OCI-LY3 (cell line): ENCODE measurements at regions not wholly inside any gene's neighbourhood (a gene's known extent, or its start where the extent isn't known, plus 50 kb on each side); places are given as distances from the start of the nearest gene placed in this dataset.

Experiments
- H2AFZ ChIP-seq: fragments of 200-600, 300-600 bp; shearing (Covaris generic); 2 replicates; pipeline ENCODE4 v1.6.0; 2014; ENCODE audit warnings: antibody characterized with exemption, low read depth, low read length
- H3K27ac ChIP-seq: fragments of 200-600, 300-600 bp; sonication (generic); 2 replicates; pipeline ENCODE4 v1.5.1; 2014; ENCODE audit warnings: mild to moderate bottlenecking, low read length, moderate library complexity, mixed read lengths
- H3K27me3 ChIP-seq: fragments of 200-600, 300-600 bp; sonication (generic); 2 replicates; pipeline ENCODE4 v1.6.1; 2014; ENCODE audit warnings: low read depth, low read length, mixed read lengths
- H3K36me3 ChIP-seq: fragments of 200-600, 300-600 bp; sonication (generic); replicated peaks from 2 replicates; pipeline ENCODE3; 2014; ENCODE audit warnings: low read depth, low read length, mixed read lengths
- H3K4me1 ChIP-seq: fragments of 300-600, 200-600 bp; sonication (generic); 2 replicates; pipeline ENCODE4 v1.6.1; 2014; ENCODE audit warnings: low read length, mixed read lengths
- H3K4me2 ChIP-seq: fragments of 200-600, 300-600 bp; sonication (generic); 2 replicates; pipeline ENCODE4 v1.6.1; 2014; ENCODE audit warnings: low read length, mixed read lengths
- H3K4me3 ChIP-seq: fragments of 300-600, 200-600 bp; sonication (generic); 2 replicates; pipeline ENCODE4 v1.5.1; 2014; ENCODE audit warnings: antibody characterized with exemption, mild to moderate bottlenecking, low read length, moderate library complexity
- H3K79me2 ChIP-seq: fragments of 300-600, 200-600 bp; shearing (Covaris generic); 2 replicates; pipeline ENCODE4 v1.6.1; 2014; ENCODE audit warnings: mild to moderate bottlenecking, low read length, mixed read lengths
- H3K9ac ChIP-seq: fragments of 300-600, 200-600 bp; shearing (Covaris generic); 2 replicates; pipeline ENCODE4 v1.6.0; 2014; ENCODE audit warnings: mild to moderate bottlenecking, low read length, moderate library complexity
- H3K9me3 ChIP-seq: fragments of 200-600, 300-600 bp; shearing (Covaris generic); 2 replicates; pipeline ENCODE4 v1.6.1; 2014; ENCODE audit warnings: low read length, mixed read lengths; ENCODE audit not compliant: insufficient read depth
- H4K20me1 ChIP-seq: fragments of 200-600, 300-600 bp; sonication (generic); 2 replicates; pipeline ENCODE4 v1.6.1; 2016; ENCODE audit warnings: low read length, mixed read lengths; ENCODE audit not compliant: insufficient read depth
- CTCF ChIP-seq: fragments of 200-600, 300-600 bp; sonication (generic); IDR thresholded peaks from 2 replicates; pipeline ENCODE4 v1.5.1; 2014; ENCODE audit warnings: antibody characterized with exemption, low read length, low read depth
- EZH2phosphoT487 ChIP-seq: fragments of 200-600 bp; shearing (Covaris generic); IDR thresholded peaks from 2 replicates; pipeline ENCODE4 v1.6.1; 2018; ENCODE audit warnings: antibody characterized with exemption, mixed run types, low read depth

GRCh38 chr5:25618821-25619220, 974.0 kb upstream of the CDH10 start:
- TF ChIP-seq CTCF (no peak), EZH2phosphoT487 (no peak)
- no peaks in the 10 kb centered on the region for H3K27me3 ChIP-seq
- no peak overlapping the region for H3K4me3 ChIP-seq
- no peaks in the 10 kb centered on the region for H3K36me3 ChIP-seq
- H3K9ac ChIP-seq = no peak overlapping the region
- H3K4me1 ChIP-seq = no peaks in the 10 kb centered on the region
- no peak overlapping the region for H3K4me2 ChIP-seq
- no peaks in the 10 kb centered on the region for H3K9me3 ChIP-seq
- no peaks in the 10 kb centered on the region for H4K20me1 ChIP-seq
- H2AFZ ChIP-seq = no peak overlapping the region
- H3K27ac ChIP-seq = no peak overlapping the region
- H3K79me2 ChIP-seq = no peaks in the 10 kb centered on the region

GRCh38 chr5:25614466-25614865, 969.7 kb upstream of the CDH10 start:
- Histone ChIP-seq H3K79me2 (no peaks in the 10 kb centered on the region), H3K4me3 (no peak overlapping the region), H4K20me1 (no peaks in the 10 kb centered on the region), H3K36me3 (no peaks in the 10 kb centered on the region), H3K27me3 (no peaks in the 10 kb centered on the region), H3K27ac (no peak overlapping the region), H3K4me1 (no peaks in the 10 kb centered on the region), H3K9ac (no peak overlapping the region), H3K9me3 (no peaks in the 10 kb centered on the region), H3K4me2 (no peak overlapping the region), H2AFZ (no peak overlapping the region)
- TF ChIP-seq EZH2phosphoT487 (no peak), CTCF (no peak)

GRCh38 chr5:25604681-25605080, 959.9 kb upstream of the CDH10 start:
- H3K36me3 ChIP-seq = no peaks in the 10 kb centered on the region
- no peaks in the 10 kb centered on the region for H3K9me3 ChIP-seq
- no peaks in the 10 kb centered on the region for H4K20me1 ChIP-seq
- no peak overlapping the region for H3K27ac ChIP-seq
- H3K9ac ChIP-seq = no peak overlapping the region
- H3K79me2 ChIP-seq = no peaks in the 10 kb centered on the region
- H3K4me1 ChIP-seq = no peaks in the 10 kb centered on the region
- TF ChIP-seq CTCF = no peak
- no peak for TF ChIP-seq EZH2phosphoT487
- no peak overlapping the region for H3K4me2 ChIP-seq
- H3K4me3 ChIP-seq = no peak overlapping the region
- H3K27me3 ChIP-seq = no peaks in the 10 kb centered on the region
- H2AFZ ChIP-seq = no peak overlapping the region

GRCh38 chr5:25579111-25579510, 934.3 kb upstream of the CDH10 start:
- Histone ChIP-seq H3K27ac (no peak overlapping the region), H3K9me3 (no peaks in the 10 kb centered on the region), H3K9ac (no peak overlapping the region), H3K36me3 (no peaks in the 10 kb centered on the region), H2AFZ (no peak overlapping the region), H3K4me2 (no peak overlapping the region), H3K4me3 (no peak overlapping the region), H3K4me1 (no peaks in the 10 kb centered on the region), H3K79me2 (no peaks in the 10 kb centered on the region), H3K27me3 (no peaks in the 10 kb centered on the region), H4K20me1 (no peaks in the 10 kb centered on the region)
- TF ChIP-seq EZH2phosphoT487 (no peak), CTCF (no peak)
